Kidney (tissue), 13 donors: ENCODE measurements at regions not wholly inside any gene's neighbourhood (a gene's known extent, or its start where the extent isn't known, plus 50 kb on each side); places are given as distances from the start of the nearest gene placed in this dataset.
"Not testable (repeated sequence)": the region's sequence is repeated elsewhere in the genome, so short reads cannot be mapped to it uniquely, and the experiment has no call there.

Source experiments
- DNase-seq, 5 donors: peaks; one replicate each; pipeline ENCODE4 v3.0.0-alpha.2; 2013 to 2020
- FAIRE-seq: peaks from 2 replicates; lab custom pipeline; 2012; peaks lifted over from hg19 to GRCh38; lab: Jason Lieb, UNC
- H3K27ac ChIP-seq, 2 donors: one replicate each; pipeline ENCODE4 v1.7.0; 2013; ENCODE audit warnings: low read depth in 2 of 2, low read length in 2 of 2, inconsistent platforms in 1 of 2
- H3K27me3 ChIP-seq: one replicate; pipeline ENCODE4 v1.7.1; 2013; ENCODE audit warnings: low read length, inconsistent platforms; ENCODE audit not compliant: control insufficient read depth, insufficient read depth
- H3K36me3 ChIP-seq, 3 donors: one replicate each; pipeline versions ENCODE4 v1.7.0 to v1.7.1; 2013; ENCODE audit warnings: low read length in 3 of 3, control low read depth in 1 of 3, inconsistent platforms in 1 of 3; ENCODE audit not compliant: insufficient read depth in 3 of 3, control insufficient read depth in 2 of 3
- H3K4me1 ChIP-seq, 3 donors: one replicate each; pipeline versions ENCODE4 v1.7.0 to v1.7.1; 2013; ENCODE audit warnings: low read length in 3 of 3, inconsistent platforms in 1 of 3, low read depth in 1 of 3; ENCODE audit not compliant: control insufficient read depth in 2 of 3, insufficient read depth in 2 of 3
- H3K4me3 ChIP-seq, 3 donors: one replicate each; pipeline versions ENCODE4 v1.7.0 to v1.8.1; 2013; ENCODE audit warnings: low read length in 3 of 3, control low read depth in 1 of 3, inconsistent platforms in 1 of 3
- H3K9ac ChIP-seq, 3 donors: one replicate each; pipeline versions ENCODE4 v1.7.0 to v1.7.1; 2013; ENCODE audit warnings: low read length in 3 of 3, control low read depth in 1 of 3, inconsistent platforms in 1 of 3
- H3K9me3 ChIP-seq, 3 donors: one replicate each; pipeline versions ENCODE4 v1.7.0 to v1.7.1; 2013; ENCODE audit warnings: low read length in 3 of 3, control low read depth in 1 of 3, inconsistent platforms in 1 of 3; ENCODE audit not compliant: control insufficient read depth in 2 of 3, insufficient read depth in 1 of 3
- intact Hi-C: fragments of 100-400 bp; cut with DNase I; formaldehyde crosslinking; loops from one replicate; pipeline ENCODE4 v1.11.1; 2022
- TF ChIP-seq, protein P1 (sequence below): IDR thresholded peaks from 3 replicates; pipeline ENCODE4 v1.5.1; 2012; ENCODE audit warnings: mild to moderate bottlenecking, moderate library complexity, borderline replicate concordance; ENCODE audit not compliant: insufficient read depth; ENCODE audit errors: extremely low read depth
- donor health status: control.
- donor health status: control.
- donor health status: control.
- donor health status: control.
- donor health status: control.
- donor health status: DM: yes; HTN: yes; CAD: no.
- donor health status: Normal renal cell carcinoma (clear cell type).

DNA sequence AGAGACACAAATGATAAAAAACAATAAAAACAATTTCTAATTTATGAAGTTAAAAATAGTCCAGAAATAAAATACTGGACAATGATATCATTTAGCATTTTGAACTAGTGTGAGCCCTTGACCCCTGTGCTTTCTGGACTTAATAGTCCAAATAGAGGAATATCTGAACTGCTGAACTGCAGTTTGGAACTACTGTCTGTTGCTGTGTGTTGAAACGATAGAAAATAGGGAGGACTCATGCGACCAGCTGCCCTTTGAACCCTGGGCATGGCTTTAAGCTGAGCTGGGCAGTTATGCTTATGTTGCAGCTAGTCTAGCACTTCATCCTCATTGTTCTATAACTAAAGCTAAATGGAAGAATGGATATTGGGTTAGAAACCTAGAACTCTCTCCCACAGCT, 99.5 kb downstream of the FMR1NB start:
- Histone ChIP-seq H3K9ac (no peak overlapping the region), H3K36me3 (no peaks in the 10 kb centered on the region), H3K27me3 (no peaks in the 10 kb centered on the region), H3K4me3 (no peak overlapping the region), H3K4me1 (no peaks in the 10 kb centered on the region), H3K9me3 (no peaks in the 10 kb centered on the region), H3K27ac (no peak overlapping the region)
- intact Hi-C loops, result no loop called here
- TF ChIP-seq, protein P1, sequence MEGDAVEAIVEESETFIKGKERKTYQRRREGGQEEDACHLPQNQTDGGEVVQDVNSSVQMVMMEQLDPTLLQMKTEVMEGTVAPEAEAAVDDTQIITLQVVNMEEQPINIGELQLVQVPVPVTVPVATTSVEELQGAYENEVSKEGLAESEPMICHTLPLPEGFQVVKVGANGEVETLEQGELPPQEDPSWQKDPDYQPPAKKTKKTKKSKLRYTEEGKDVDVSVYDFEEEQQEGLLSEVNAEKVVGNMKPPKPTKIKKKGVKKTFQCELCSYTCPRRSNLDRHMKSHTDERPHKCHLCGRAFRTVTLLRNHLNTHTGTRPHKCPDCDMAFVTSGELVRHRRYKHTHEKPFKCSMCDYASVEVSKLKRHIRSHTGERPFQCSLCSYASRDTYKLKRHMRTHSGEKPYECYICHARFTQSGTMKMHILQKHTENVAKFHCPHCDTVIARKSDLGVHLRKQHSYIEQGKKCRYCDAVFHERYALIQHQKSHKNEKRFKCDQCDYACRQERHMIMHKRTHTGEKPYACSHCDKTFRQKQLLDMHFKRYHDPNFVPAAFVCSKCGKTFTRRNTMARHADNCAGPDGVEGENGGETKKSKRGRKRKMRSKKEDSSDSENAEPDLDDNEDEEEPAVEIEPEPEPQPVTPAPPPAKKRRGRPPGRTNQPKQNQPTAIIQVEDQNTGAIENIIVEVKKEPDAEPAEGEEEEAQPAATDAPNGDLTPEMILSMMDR, result no peak
- FAIRE-seq (no peak), DNase-seq (no peak)

DNA sequence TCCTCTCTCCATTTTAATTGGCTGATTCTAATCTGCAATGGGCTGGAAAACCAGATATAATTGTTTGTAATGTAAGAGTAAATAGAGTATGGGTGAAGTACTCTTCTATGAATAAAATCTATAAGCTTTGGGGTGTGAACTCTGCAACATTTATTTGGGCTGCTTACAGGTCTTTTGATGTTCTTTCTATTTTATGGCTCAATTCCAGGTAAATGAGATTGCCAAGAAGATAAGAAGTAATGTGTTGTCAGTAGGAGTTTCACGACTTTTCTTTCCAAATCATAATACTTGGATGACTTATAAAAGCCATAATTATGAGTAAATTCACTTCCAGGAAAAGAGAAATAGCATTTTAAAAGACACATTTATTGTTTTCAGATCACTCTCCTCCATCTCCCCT, 103.5 kb downstream of the FMR1NB start:
- no peak for DNase-seq
- no peak overlapping the region for H3K27ac ChIP-seq
- intact Hi-C loops, result no loop called here
- H3K9me3 ChIP-seq, result no peaks in the 10 kb centered on the region
- FAIRE-seq, result no peak
- H3K36me3 ChIP-seq, result no peaks in the 10 kb centered on the region
- no peaks in the 10 kb centered on the region for H3K4me1 ChIP-seq
- H3K4me3 ChIP-seq, result no peak overlapping the region
- H3K9ac ChIP-seq, result no peak overlapping the region
- TF ChIP-seq, protein P1, result no peak
- no peaks in the 10 kb centered on the region for H3K27me3 ChIP-seq

DNA sequence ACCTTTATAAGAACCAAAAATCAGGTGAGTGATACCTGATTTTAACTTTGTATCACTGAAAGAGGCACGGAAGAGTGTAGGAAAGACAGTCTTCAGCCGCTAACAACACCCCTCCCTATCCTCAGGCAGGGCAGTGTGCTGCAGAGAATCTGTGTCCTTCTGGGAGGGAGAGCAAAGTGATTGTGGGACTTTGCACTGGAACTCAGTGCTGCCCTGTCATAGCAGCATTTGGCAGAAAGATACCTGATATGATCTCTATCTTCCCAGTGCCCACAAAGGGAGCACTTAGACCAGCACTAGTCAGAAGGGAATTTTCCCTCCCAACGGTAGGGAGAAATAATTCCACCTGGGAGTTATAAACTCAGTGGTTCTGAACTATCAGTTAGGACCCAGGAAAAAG, 139.0 kb downstream of the FMR1NB start:
- Histone ChIP-seq H3K36me3 (no peaks in the 10 kb centered on the region), H3K9me3 (no peaks in the 10 kb centered on the region), H3K27me3 (no peaks in the 10 kb centered on the region), H3K4me1 (no peaks in the 10 kb centered on the region), H3K27ac (no peak overlapping the region), H3K9ac (no peak overlapping the region), H3K4me3 (no peak overlapping the region)
- DNase-seq, result no peak
- TF ChIP-seq, protein P1, result no peak
- intact Hi-C loops, result no loop called here
- FAIRE-seq, result no peak

DNA sequence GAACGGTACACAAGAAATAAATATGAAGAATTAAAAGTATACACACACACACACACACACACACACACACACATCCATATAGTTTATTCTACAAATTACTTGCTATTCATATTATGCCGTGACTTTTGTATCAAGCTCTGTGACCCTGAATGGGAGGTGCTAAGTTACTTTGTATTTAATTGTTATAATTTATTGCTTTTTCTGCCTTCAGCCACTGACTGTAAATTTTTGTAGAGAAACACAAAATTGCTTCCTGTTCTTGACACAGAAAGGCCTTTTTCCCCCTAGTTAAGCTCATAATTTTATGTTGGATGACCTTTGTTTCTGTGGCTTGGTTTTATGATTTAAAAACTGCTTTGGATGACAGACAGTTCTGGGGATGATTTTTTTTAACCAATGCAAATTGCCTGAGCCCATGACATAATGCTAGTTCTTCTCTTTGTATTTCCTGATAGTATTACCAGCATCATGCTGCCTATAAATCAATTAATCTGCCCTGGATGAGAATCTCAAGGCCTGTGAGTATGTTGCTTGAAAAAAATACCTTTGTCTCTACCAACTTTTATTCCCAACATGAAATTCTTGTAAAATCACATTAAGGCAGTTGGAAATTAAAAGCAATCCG, 140.0 kb downstream of the FMR1NB start:
- DNase-seq, result peak in 2 of 5 donors; percentile 23 to 32
- no peak for FAIRE-seq
- no peaks in the 10 kb centered on the region for H3K27me3 ChIP-seq

DNA sequence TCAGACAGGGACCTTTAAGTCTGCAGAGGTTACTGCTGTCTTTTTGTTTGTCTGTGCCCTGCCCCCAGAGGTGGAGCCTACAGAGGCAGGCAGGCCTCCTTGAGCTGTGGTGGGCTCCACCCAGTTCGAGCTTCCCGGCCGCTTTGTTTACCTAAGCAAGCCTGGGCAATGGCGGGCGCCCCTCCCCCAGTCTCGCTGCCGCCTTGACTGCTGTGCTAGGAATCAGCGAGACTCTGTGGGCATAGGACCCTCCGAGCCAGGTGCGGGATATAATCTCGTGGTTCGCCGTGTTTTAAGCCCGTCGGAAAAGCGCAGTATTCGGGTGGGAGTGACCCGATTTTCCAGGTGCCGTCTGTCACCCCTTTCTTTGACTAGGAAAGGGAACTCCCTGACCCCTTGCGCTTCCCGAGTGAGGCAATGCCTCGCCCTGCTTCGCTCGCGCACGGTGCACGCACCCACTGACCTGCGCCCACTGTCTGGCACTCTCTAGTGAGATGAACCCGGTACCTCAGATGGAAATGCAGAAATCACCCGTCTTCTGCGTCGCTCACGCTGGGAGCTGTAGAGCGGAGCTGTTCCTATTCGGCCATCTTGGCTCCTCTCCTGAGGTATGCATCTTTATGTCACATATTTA, 147.9 kb downstream of the FMR1NB start:
- H3K27me3 ChIP-seq, H3K9ac ChIP-seq, DNase-seq, H3K4me3 ChIP-seq, H3K27ac ChIP-seq, intact Hi-C loops, H3K4me1 ChIP-seq, FAIRE-seq, H3K9me3 ChIP-seq, H3K36me3 ChIP-seq: not testable (repeated sequence)

More for the DNA sequence above, 140.0 kb downstream of the FMR1NB start:
- Histone ChIP-seq H3K4me3 (no peak overlapping the region), H3K9ac (no peak overlapping the region), H3K9me3 (no peaks in the 10 kb centered on the region), H3K4me1 (no peaks in the 10 kb centered on the region), H3K27ac (no peak overlapping the region), H3K36me3 (no peaks in the 10 kb centered on the region)
- intact Hi-C loops, result no loop called here
- TF ChIP-seq, protein P1, result no peak
